Breast epithelium (tissue), 3 donors: ENCODE measurements at regions not wholly inside any gene's neighbourhood (a gene's known extent, or its start where the extent isn't known, plus 50 kb on each side); places are given as distances from the start of the nearest gene placed in this dataset.

Source experiments
- CTCF ChIP-seq, 3 donors: fragments of 450-650 bp; IDR thresholded peaks; one replicate each; pipeline ENCODE4 v1.5.1; 2016 to 2017; ENCODE audit warnings: antibody characterized with exemption in 3 of 3, mild to moderate bottlenecking in 3 of 3, moderate library complexity in 3 of 3
- POLR2A ChIP-seq: fragments of 450-650 bp; IDR thresholded peaks from one replicate; pipeline ENCODE4 v1.6.1; 2016; ENCODE audit warnings: antibody characterized with exemption, mild to moderate bottlenecking, moderate library complexity

- TF ChIP-seq POLR2A (no peak), CTCF (IDR thresholded peaks at IDR 0.05) (no peak)
These were observed 194.2 kb upstream of the SLITRK2 start for GRCh38 chrX:145623453-145623852.
